ENCODE measurements at regions not wholly inside any gene's neighbourhood (a gene's known extent, or its start where the extent isn't known, plus 50 kb on each side); places are given as distances from the start of the nearest gene placed in this dataset.

- no peak for DNase-seq
- no peaks in the 10 kb centered on the region for H3K9me3 ChIP-seq
- no peak overlapping the region for H3K27ac ChIP-seq
- no peaks in the 10 kb centered on the region for H3K4me1 ChIP-seq
- intact Hi-C loops (cut with DNase I; ENCODE audit: low total_unique reads) = no loop called here
- WGBS, 5 donors = 86 to 96% (median 87%) methylated on average over 1 of the region's 1 CpG
- H3K27me3 ChIP-seq (replicated peaks in 1 of 7) = no peaks in the 10 kb centered on the region
- H3K4me3 ChIP-seq = no peak overlapping the region
- H3K36me3 ChIP-seq = no peaks in the 10 kb centered on the region
- TF ChIP-seq POLR2A (IDR thresholded peaks at IDR 0.05) (no peak), CTCF (IDR thresholded peaks at IDR 0.05 in 8 of 11, conservative IDR thresholded peaks at IDR 0.05 in 3 of 11) (no peak), POLR2AphosphoS5 (IDR thresholded peaks at IDR 0.05) (no peak)
These were observed 185.2 kb downstream of the CETN3 start for GRCh38 chr5:90224342-90224741.

- 88 to 95% (median 93%) methylated on average over 2 of the region's 2 CpGs for WGBS, 5 donors
- Histone ChIP-seq H3K4me3 (no peak overlapping the region), H3K9me3 (no peaks in the 10 kb centered on the region), H3K36me3 (no peaks in the 10 kb centered on the region), H3K27me3 (replicated peaks in 1 of 7) (no peaks in the 10 kb centered on the region), H3K27ac (no peak overlapping the region), H3K4me1 (no peaks in the 10 kb centered on the region)
- intact Hi-C loops (cut with DNase I; ENCODE audit: low total_unique reads) = no loop called here
- no peak for DNase-seq
- TF ChIP-seq CTCF (IDR thresholded peaks at IDR 0.05 in 8 of 11, conservative IDR thresholded peaks at IDR 0.05 in 3 of 11) = no peak
- TF ChIP-seq POLR2A (IDR thresholded peaks at IDR 0.05) = no peak
- no peak for TF ChIP-seq POLR2AphosphoS5 (IDR thresholded peaks at IDR 0.05)
These were observed 185.8 kb downstream of the CETN3 start for GRCh38 chr5:90223756-90224155.

DNA sequence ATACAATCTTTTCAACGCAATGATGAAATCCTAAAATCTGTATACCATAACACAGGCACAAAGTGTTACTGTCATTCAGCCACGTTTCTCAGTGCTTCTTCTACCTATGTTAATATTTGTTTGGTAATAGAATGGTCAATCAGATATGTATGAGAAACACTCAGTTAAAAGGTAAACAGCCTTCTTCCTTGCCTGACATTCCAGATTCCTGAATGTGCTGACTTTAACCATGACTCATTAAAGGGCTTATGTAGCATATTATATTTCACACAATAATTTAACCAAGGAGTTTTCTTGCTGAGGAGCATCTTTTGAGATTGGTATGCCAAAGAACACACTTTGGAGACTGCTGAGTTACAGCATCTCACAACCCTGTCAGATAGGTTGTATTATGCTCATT lies 187.6 kb downstream of the CETN3 start:
- 72 to 95% (median 78%) methylated on average over 2 of the region's 2 CpGs for WGBS, 5 donors
- Histone ChIP-seq H3K9me3 (no peaks in the 10 kb centered on the region), H3K36me3 (no peaks in the 10 kb centered on the region), H3K27ac (no peak overlapping the region), H3K27me3 (replicated peaks in 1 of 7) (no peaks in the 10 kb centered on the region), H3K4me1 (no peaks in the 10 kb centered on the region), H3K4me3 (no peak overlapping the region)
- TF ChIP-seq CTCF (IDR thresholded peaks at IDR 0.05 in 8 of 11, conservative IDR thresholded peaks at IDR 0.05 in 3 of 11) (no peak), POLR2A (IDR thresholded peaks at IDR 0.05) (no peak), POLR2AphosphoS5 (IDR thresholded peaks at IDR 0.05) (no peak)
- intact Hi-C loops (cut with DNase I; ENCODE audit: low total_unique reads) = no loop called here
- DNase-seq = no peak

- WGBS, 5 donors = 67 to 84% (median 82%) methylated on average over 3 of the region's 3 CpGs
- H3K36me3 ChIP-seq = no peaks in the 10 kb centered on the region
- TF ChIP-seq POLR2A (IDR thresholded peaks at IDR 0.05) (no peak), POLR2AphosphoS5 (IDR thresholded peaks at IDR 0.05) (no peak), CTCF (IDR thresholded peaks at IDR 0.05 in 8 of 11, conservative IDR thresholded peaks at IDR 0.05 in 3 of 11) (no peak)
- intact Hi-C loops (cut with DNase I; ENCODE audit: low total_unique reads) = no loop called here
- H3K27me3 ChIP-seq (replicated peaks in 1 of 7) = no peaks in the 10 kb centered on the region
- H3K9me3 ChIP-seq = no peaks in the 10 kb centered on the region
- no peaks in the 10 kb centered on the region for H3K4me1 ChIP-seq
- H3K4me3 ChIP-seq = no peak overlapping the region
- DNase-seq = no peak
- no peak overlapping the region for H3K27ac ChIP-seq
These were observed 189.0 kb downstream of the CETN3 start for GRCh38 chr5:90220554-90220953.

Data from spleen (tissue), 11 donors.